ENCODE measurements at regions not wholly inside any gene's neighbourhood (a gene's known extent, or its start where the extent isn't known, plus 50 kb on each side); places are given as distances from the start of the nearest gene placed in this dataset.
"Not testable (repeated sequence)": the region's sequence is repeated elsewhere in the genome, so short reads cannot be mapped to it uniquely, and the experiment has no call there.

- H3K4me3 ChIP-seq (ENCODE audit: low read length in 2 of 2); H3K9me3 Mint-ChIP-seq; POLR2A ChIA-PET (ENCODE audit: partially characterized antibody); CTCF ChIA-PET (ENCODE audit: partially characterized antibody); H3K9me3 ChIP-seq (ENCODE audit: control insufficient read depth in 1 of 2, low read length in 2 of 2); H3K4me1 Mint-ChIP-seq; H3K36me3 Mint-ChIP-seq; H3K27me3 Mint-ChIP-seq; H3K4me1 ChIP-seq (ENCODE audit: insufficient read depth, low read length); H3K27me3 ChIP-seq (ENCODE audit: insufficient read depth, low read length); intact Hi-C loops (cut with micrococcal nuclease); H3K36me3 ChIP-seq (ENCODE audit: insufficient read depth, low read length); H3K27ac ChIP-seq (ENCODE audit: low read depth, low read length): not testable (repeated sequence)
- Mint-ChIP-seq H3K27ac (peak overlapping the region; percentile 66 to 100 (median 95)), H3K4me3 (peak overlapping the region; percentile 77 to 98 (median 86))
- DNase-seq = peak; percentile 69 to 84 (median 80)
Measured at GRCh38 chr1:149708192-149708853, 74.2 kb upstream of the FCGR1A start.

GRCh38 chr1:149711651-149712050 is 70.8 kb upstream of the FCGR1A start:
- CTCF ChIA-PET (ENCODE audit: partially characterized antibody); H3K36me3 ChIP-seq (ENCODE audit: insufficient read depth, low read length); H3K4me3 Mint-ChIP-seq; DNase-seq; H3K4me1 ChIP-seq (ENCODE audit: insufficient read depth, low read length); H3K4me3 ChIP-seq (ENCODE audit: low read length in 2 of 2); H3K4me1 Mint-ChIP-seq; intact Hi-C loops (cut with micrococcal nuclease); H3K9me3 ChIP-seq (ENCODE audit: control insufficient read depth in 1 of 2, low read length in 2 of 2); H3K36me3 Mint-ChIP-seq; H3K9me3 Mint-ChIP-seq; H3K27me3 ChIP-seq (ENCODE audit: insufficient read depth, low read length); H3K27me3 Mint-ChIP-seq; POLR2A ChIA-PET (ENCODE audit: partially characterized antibody); H3K27ac Mint-ChIP-seq; H3K27ac ChIP-seq (ENCODE audit: low read depth, low read length): not testable (repeated sequence)

GRCh38 chr1:149712154-149712927 is 70.2 kb upstream of the FCGR1A start:
- H3K27me3 ChIP-seq (ENCODE audit: insufficient read depth, low read length); H3K36me3 ChIP-seq (ENCODE audit: insufficient read depth, low read length); intact Hi-C loops (cut with micrococcal nuclease); H3K4me3 ChIP-seq (ENCODE audit: low read length in 2 of 2); H3K9me3 ChIP-seq (ENCODE audit: control insufficient read depth in 1 of 2, low read length in 2 of 2); H3K36me3 Mint-ChIP-seq; CTCF ChIA-PET (ENCODE audit: partially characterized antibody); H3K4me1 ChIP-seq (ENCODE audit: insufficient read depth, low read length); H3K4me1 Mint-ChIP-seq; H3K9me3 Mint-ChIP-seq; POLR2A ChIA-PET (ENCODE audit: partially characterized antibody); H3K27me3 Mint-ChIP-seq; H3K27ac ChIP-seq (ENCODE audit: low read depth, low read length): not testable (repeated sequence)
- DNase-seq = peak; percentile 20 to 50 (median 44)
- H3K4me3 Mint-ChIP-seq = peak overlapping the region in 4 of 8 donors; percentile 21 to 59 (median 51)
- peak overlapping the region in 3 of 7 donors; percentile 65 to 86 (median 83) for H3K27ac Mint-ChIP-seq

GRCh38 chr1:149713513-149713912 is 69.0 kb upstream of the FCGR1A start:
- POLR2A ChIA-PET (ENCODE audit: partially characterized antibody); H3K27me3 ChIP-seq (ENCODE audit: insufficient read depth, low read length); CTCF ChIA-PET (ENCODE audit: partially characterized antibody): not testable (repeated sequence)

GRCh38 chr1:149713952-149714351 is 68.5 kb upstream of the FCGR1A start:
- POLR2A ChIA-PET (ENCODE audit: partially characterized antibody) = not testable (repeated sequence)

More at GRCh38 chr1:149713513-149713912, 69.0 kb upstream of the FCGR1A start:
- H3K36me3 ChIP-seq (ENCODE audit: insufficient read depth, low read length); H3K27ac Mint-ChIP-seq; intact Hi-C loops (cut with micrococcal nuclease); H3K4me3 ChIP-seq (ENCODE audit: low read length in 2 of 2); H3K4me1 ChIP-seq (ENCODE audit: insufficient read depth, low read length); H3K9me3 ChIP-seq (ENCODE audit: control insufficient read depth in 1 of 2, low read length in 2 of 2); H3K4me3 Mint-ChIP-seq; DNase-seq; H3K9me3 Mint-ChIP-seq; H3K27ac ChIP-seq (ENCODE audit: low read depth, low read length); H3K4me1 Mint-ChIP-seq; H3K36me3 Mint-ChIP-seq; H3K27me3 Mint-ChIP-seq: not testable (repeated sequence)

GRCh38 chr1:149724618-149725302 is 57.7 kb upstream of the FCGR1A start:
- H3K4me1 ChIP-seq (ENCODE audit: insufficient read depth, low read length); intact Hi-C loops (cut with micrococcal nuclease); DNase-seq; H3K36me3 Mint-ChIP-seq; CTCF ChIA-PET (ENCODE audit: partially characterized antibody); H3K9me3 Mint-ChIP-seq; H3K27me3 ChIP-seq (ENCODE audit: insufficient read depth, low read length); H3K36me3 ChIP-seq (ENCODE audit: insufficient read depth, low read length); H3K27me3 Mint-ChIP-seq; H3K4me3 Mint-ChIP-seq; H3K9me3 ChIP-seq (ENCODE audit: control insufficient read depth in 1 of 2, low read length in 2 of 2); H3K4me1 Mint-ChIP-seq; H3K4me3 ChIP-seq (ENCODE audit: low read length in 2 of 2); H3K27ac ChIP-seq (ENCODE audit: low read depth, low read length); POLR2A ChIA-PET (ENCODE audit: partially characterized antibody); H3K27ac Mint-ChIP-seq: not testable (repeated sequence)

More at GRCh38 chr1:149713952-149714351, 68.5 kb upstream of the FCGR1A start:
- H3K9me3 ChIP-seq (ENCODE audit: control insufficient read depth in 1 of 2, low read length in 2 of 2); H3K4me3 Mint-ChIP-seq; H3K36me3 ChIP-seq (ENCODE audit: insufficient read depth, low read length); H3K36me3 Mint-ChIP-seq; H3K9me3 Mint-ChIP-seq; H3K27ac Mint-ChIP-seq; intact Hi-C loops (cut with micrococcal nuclease); CTCF ChIA-PET (ENCODE audit: partially characterized antibody); DNase-seq; H3K4me3 ChIP-seq (ENCODE audit: low read length in 2 of 2); H3K27me3 ChIP-seq (ENCODE audit: insufficient read depth, low read length); H3K4me1 Mint-ChIP-seq; H3K4me1 ChIP-seq (ENCODE audit: insufficient read depth, low read length); H3K27me3 Mint-ChIP-seq; H3K27ac ChIP-seq (ENCODE audit: low read depth, low read length): not testable (repeated sequence)

GRCh38 chr1:149726688-149727087 is 55.8 kb upstream of the FCGR1A start:
- H3K36me3 Mint-ChIP-seq; H3K4me3 ChIP-seq (ENCODE audit: low read length in 2 of 2); H3K4me1 ChIP-seq (ENCODE audit: insufficient read depth, low read length); H3K27ac Mint-ChIP-seq; H3K4me3 Mint-ChIP-seq; intact Hi-C loops (cut with micrococcal nuclease); H3K27me3 Mint-ChIP-seq; CTCF ChIA-PET (ENCODE audit: partially characterized antibody); H3K27me3 ChIP-seq (ENCODE audit: insufficient read depth, low read length); H3K4me1 Mint-ChIP-seq; POLR2A ChIA-PET (ENCODE audit: partially characterized antibody); H3K9me3 ChIP-seq (ENCODE audit: control insufficient read depth in 1 of 2, low read length in 2 of 2); H3K36me3 ChIP-seq (ENCODE audit: insufficient read depth, low read length); H3K9me3 Mint-ChIP-seq; DNase-seq; H3K27ac ChIP-seq (ENCODE audit: low read depth, low read length): not testable (repeated sequence)
